IPS DF 4.7 (cell line): ENCODE measurements at regions not wholly inside any gene's neighbourhood (a gene's known extent, or its start where the extent isn't known, plus 50 kb on each side); places are given as distances from the start of the nearest gene placed in this dataset.

Source experiments
- DNase-seq: peaks from one replicate; pipeline ENCODE4 v3.0.0-alpha.2; 2013; ENCODE audit warnings: low spot score; ENCODE audit errors: extremely low read depth

DNA sequence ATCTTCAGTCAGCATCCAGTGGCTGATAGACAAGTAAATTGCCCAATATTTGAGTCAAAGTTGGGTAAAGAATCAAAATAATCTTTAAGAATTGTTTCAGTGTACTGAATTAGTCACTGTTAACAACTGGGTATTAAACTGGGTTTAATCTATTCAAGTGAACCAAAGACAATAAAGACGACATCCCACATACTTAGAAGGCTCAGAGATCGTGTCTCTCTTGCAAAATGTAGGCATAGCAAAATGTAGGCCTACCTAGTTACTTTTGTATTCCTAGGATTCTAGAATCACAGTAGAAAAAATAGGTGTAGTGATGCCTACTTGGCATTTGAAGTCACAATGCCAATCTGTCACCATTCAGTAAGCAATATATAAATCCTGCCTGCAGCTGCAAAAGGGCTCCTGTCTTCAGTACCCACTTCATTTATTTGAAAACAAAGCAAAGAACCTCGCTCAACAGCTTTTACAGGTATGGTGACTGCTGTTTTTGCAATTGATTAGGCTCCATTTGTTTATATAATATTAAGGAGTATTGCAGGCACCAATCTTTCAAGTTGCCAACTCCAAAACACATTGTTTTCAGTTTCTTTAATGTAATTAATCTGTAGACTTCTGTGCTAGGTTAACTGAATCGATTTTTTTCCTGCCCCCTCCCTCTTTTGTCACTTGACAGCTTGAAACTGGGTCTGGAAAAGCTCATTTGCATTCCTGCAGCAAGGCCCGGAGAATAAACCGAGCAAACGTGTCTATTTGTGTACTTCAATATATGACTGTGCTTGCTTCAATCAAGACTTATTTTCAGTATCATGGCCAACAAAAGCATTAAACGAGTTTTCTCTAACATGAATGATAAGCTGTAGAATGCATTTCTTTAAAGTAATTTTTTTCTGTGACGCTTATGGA is 1074.9 kb downstream of the TDRD15 start:
- no peak for DNase-seq

DNA sequence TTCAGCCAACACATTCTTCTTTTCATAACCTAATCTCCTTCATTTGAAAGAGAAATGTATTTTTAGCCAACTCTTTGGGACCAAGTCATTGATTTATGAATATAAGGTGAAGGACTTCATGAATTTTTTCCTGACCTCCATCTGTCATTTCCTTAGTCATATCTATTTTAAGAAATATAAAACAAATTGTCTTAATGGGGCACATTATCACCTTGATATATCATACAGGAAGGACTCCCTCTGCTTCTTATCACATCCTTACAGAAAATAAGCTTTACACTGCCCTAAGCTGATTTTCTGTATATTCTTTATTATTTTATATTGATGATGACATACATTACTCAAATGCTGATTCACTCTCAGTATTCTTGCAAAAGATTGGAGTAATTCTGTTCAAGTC is 1076.2 kb downstream of the TDRD15 start:
- no peak for DNase-seq

DNA sequence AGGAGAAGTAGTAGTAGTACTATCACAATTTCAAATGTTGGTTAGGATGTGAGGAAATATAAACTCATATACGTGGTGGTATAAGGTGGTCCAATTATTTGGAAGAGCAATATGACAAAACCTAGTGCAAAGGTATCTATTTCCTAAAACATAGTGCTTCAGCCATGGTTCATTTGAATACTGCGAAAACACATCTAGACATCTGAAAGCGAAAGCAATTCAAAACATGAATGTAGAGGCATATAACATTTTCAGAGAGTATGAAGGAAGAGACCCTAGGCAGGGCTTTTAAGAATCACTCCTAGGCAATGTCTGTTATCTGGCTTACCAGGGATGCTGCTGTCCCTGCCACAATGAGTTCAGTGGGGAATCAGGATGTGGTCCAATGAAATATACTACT is 1085.8 kb downstream of the TDRD15 start:
- no peak for DNase-seq

DNA sequence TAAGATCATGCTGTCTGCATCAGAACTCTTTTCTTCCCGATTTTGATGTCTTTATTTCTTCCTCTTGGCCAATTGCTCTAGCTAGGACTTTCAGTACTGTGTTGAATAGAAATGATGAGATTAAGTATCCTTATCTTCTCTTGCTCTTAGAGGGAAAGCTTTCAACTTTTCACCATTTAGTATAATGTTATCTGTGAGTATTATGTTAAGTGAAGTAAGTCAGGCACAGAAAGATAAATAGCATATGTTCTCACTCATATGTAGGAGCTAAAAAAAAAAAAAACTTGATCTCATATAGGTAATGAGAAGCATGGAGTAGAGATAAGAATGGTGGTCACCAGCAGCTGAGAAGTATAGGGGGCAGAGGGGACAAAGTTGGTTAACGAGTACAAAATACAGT is 1089.5 kb downstream of the TDRD15 start:
- no peak for DNase-seq

DNA sequence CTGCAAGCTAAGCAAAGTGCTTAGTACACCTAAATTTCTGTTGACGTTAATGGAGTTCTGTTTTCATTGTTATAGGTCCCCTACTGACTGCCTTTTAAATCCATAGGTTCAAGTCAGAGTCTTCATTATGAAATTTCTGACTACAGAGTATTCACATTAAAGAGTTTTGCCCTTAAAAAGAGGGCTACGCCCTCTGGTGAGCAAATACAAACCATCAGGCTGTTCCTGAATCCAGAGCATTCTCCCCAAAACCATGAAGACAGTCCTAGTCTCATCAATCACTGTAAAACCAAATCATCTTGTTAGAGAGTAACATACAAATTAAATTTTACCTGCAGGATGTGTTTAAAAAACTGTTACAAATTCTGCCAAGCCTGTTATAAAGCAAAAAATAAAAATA is 1091.7 kb downstream of the TDRD15 start:
- no peak for DNase-seq

DNA sequence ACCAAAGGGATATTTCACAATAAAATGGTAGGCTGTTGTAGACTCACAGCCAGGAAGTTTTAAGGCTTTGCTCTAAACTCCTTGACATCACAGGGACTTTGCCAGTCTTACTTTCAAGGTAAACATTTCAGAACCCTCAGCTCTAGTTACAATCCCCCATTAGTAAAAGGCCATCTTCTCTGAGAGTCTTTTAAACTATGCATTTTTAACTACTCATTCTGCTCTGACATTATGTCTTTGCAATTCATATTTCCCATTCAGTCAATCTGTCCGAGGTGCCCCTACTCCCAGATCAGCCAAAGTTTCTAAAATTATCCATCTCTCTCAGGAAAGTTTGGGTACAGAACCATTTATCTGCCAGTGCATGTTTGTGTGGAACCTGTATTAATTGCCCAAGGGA is 1094.1 kb downstream of the TDRD15 start:
- no peak for DNase-seq

DNA sequence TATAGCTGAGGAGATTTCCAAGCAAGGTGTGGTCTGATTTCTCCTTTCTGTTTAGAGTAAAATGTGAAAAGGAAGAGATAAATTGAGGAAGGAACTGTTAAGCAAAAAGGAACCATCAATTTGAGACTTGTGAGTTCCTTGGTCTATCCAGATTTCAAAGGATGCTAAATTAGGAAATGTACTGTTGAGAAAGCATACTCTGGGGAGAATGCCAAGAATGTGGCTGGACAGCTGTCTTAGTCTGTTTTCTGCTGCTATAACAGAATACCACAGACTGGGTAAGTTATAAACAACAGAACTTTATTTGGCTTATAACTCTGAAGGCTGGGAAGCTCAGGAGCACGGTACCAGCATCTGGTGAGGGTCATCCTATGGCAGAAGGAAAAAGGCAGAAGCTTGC is 1097.2 kb downstream of the TDRD15 start:
- no peak for DNase-seq

DNA sequence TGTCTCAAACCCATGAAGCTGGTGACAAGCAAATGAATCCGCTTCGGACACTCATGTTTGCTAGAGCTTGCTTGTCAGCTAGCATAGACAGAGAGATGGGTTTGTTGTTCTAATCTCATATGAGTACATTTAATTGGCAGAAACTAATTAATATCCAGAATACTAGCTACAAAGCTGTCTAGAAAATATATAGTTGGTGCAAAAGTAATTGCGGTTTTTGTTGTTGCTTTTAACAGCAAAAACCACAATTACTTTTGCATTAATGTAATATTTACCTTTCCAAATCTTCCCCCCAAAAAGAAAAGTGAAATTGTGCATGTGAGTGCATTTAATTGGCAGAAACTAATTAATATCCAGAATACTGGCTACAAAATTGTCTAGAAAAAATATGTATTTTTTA is 1115.2 kb downstream of the TDRD15 start:
- no peak for DNase-seq

DNA sequence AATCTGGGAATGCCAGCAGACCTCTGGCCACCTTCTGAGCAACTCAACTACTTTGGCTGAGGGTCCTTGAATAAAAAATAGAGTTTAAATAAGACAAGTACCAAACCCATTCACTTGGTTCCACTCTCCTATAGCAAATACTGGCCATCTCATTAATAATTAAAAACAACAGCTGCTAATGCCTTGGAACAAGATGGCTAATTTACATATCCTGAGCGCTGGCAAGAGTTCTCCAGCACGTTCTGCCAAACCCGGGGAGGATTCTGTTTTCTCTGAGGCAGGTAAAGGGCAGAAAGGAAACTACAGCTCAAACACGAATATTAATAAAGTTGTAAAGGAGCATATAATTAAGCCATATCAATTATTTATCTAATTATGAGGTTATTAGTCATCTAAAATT is 1123.7 kb downstream of the TDRD15 start:
- DNase-seq, result no peak

DNA sequence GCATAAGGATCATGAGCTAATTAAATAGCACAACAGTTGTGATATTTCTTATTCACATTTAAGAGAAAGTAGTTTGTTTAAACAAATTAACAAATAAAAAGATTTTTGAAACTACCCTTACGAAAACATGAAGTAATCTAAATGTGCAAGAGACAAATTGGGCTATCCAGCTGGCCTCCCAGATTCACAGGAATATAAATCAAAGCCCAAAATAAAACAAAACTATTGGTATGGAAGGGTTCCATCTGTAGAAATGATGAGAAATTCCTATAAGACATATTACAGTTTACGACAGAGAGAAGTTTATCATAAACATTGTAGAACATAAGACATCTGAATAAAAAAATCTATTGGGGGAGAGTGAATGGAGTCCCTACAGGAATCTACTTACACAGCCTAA is 1125.1 kb downstream of the TDRD15 start:
- no peak for DNase-seq

DNA sequence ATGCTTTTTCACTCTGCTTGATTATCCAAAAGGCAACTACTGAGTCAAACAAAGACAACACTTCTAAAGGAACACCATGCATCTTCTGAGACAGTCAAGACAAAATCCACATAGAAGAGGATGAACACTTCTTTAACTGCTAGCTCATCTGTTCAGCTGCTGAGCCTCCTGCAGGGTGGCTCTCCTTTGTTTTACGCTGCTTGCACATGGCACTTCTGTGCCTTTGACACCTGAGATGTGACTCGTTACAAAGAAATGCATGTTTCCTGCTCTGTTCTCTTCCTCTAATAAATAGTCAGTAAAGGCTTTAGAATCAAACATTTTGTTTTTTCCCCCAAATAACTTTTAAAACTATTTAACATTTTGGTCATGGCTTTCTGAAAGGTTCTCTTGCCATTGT is 1129.4 kb downstream of the TDRD15 start:
- DNase-seq, result peak; percentile 33

DNA sequence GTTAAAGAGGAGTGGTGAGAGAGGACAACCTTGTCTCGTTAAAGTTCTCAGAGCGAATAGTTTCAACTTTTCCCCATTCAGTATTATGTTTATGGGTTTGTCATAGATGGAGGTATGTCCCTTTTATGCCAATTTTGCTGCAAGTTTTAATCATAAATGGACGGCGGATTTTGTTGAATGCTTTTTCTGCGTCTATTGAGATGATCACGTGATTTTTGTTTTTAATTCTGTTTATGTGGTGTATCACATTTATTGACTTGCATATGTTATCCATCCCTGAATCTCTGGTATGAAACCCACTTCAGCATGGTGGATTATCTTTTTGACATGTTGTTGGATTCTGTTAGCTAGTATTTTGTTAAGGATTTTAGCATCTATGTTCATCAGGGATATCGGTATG is 1123.8 kb upstream of the KLHL29 start:
- no peak for DNase-seq

DNA sequence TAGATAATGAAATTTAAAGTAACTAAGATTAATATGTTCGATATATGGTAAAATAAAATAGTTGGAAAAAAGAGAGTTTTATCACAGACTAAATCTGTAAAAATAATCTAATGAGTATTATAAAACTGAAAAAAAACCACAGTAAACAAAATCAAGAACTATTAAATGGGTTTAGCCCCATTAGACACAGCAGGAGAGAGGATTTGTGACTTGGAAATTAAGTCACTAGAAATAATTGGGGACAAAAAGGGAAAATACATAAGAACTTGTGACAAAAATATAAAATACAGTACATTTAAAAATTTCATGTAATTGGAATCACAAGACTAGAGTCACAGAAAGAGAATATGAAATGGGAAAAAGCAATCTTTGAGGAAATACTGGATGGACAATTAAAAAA is 1114.6 kb upstream of the KLHL29 start:
- no peak for DNase-seq

DNA sequence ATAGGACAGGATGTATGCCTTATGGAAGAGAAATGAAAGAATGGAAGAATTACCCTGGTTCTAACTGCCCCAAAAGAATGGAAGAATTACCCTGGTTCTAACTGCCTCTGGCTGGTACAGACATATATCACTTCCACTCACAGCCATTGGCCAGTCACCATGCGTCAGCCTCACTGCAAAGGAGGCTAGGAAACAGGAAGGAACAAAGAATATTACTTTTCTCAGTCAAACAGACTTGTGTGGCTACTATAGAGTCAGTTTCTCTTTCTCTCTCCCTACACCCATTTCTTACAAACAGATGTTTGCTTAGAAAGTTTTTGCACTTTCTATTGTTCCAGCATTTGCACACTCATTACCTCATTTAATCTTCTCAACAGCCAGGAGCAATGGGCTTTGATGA is 1111.1 kb upstream of the KLHL29 start:
- DNase-seq, result no peak

DNA sequence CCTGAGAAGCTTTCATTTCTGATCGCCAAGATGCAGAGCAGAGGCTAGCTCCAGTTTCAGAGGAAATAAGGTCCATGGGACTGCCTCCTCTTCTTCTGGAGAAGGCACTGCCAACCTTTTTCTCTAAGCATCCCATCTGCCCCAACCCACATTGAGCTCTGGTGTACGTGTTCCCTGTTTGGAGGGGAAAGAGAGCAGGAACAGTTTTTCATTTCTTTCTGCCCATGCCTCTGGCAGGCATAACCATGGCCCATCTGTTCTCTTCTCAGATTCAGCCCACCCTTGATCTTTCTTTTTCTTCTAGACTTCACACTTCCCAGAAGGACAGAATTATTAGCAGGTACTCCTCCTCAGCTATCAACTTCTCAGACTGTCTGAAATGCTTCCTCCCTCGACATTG is 1110.3 kb upstream of the KLHL29 start:
- no peak for DNase-seq

DNA sequence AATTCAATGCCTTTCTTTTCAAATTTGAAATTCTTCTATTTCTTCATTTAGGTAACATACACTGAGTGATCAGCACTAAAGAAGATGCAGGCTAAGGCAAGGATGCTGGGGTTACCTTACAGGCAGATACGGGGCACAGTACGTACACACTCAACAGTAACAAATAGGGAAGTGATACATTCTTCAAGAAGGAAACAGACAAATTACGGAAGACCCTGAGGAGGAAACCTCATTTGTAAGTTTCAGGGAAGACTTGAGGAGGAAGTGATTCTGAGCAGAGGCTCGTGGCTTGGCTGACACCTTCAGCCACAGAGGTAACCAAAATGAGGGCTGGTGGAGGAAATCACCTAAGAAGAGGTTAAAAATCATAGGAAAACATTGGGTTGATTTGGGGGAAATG is 1108.3 kb upstream of the KLHL29 start:
- no peak for DNase-seq

DNA sequence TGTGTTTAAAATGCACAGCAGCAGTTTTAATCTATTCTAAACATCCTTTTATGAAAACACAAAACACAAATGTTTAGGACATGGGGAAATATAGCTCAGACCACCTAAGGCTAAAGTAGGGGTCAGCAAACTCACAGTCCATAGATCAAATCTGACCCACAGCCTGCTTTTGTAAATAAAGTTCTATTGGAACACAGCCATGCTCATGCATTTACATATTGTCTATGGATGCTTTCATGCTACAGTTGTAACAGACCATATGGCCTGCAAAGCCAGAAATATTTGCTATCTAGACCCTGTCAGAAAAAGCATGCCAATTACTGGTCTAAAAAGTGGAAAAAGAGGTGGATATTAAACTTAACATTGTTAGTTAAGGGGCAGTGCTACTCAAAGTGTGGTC is 1105.4 kb upstream of the KLHL29 start:
- no peak for DNase-seq

DNA sequence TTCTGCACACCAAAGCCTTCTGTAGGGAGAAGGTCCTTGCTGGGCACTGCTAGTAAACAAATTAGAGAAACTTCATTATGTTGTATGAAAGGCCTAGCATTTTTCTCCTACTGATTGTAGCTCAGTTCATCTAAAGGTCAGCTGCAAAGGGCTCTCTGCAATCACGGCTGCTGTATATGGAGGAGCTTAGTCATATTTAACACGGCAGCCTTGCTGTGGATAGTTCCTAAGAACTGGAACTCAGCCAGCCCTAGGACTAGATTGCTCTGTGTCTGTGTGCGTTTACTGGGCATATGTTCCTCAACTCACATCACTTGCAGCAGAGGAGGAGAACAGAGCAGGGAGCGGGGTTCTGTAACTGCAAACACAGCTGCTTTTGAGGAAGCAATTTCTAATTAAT is 1103.9 kb upstream of the KLHL29 start:
- DNase-seq, result no peak

DNA sequence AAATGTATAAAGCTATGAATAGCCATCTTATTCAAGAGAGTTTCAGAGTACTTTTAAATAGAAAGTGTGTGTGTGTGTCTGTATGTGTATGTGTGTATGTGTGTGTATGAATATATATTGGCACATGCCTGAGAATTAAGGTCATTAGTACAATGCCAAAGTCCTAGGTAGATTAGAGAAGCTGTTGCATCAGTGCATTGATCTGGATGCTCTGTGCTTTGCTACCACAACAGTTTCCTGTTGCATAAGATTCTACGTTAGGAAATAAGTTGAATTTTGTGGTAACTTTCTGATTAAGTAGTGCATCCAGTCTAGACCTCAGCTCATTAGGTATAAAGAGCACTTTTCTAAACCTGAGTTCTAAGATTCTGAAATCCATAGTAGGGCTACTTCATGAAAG is 1102.8 kb upstream of the KLHL29 start:
- DNase-seq, result no peak

DNA sequence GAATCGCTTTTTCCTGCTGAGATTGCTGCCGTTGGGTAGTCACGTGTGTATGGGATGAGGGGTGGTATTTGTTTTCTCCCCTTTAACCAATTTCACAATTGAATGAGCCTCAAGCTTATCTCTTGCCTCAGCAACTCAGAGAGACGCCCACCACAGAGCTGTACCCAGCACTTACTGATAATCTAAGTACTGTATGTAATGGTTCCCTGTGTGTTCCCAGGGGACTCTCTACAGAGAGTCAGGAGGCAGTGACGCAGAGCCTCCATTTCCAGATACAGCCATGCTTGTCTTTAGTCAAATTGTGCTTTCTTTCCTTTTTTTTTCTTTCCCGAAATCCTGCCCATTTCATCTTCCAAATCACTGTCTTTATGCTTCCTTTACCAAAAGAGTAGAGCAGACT is 1102.1 kb upstream of the KLHL29 start:
- no peak for DNase-seq

DNA sequence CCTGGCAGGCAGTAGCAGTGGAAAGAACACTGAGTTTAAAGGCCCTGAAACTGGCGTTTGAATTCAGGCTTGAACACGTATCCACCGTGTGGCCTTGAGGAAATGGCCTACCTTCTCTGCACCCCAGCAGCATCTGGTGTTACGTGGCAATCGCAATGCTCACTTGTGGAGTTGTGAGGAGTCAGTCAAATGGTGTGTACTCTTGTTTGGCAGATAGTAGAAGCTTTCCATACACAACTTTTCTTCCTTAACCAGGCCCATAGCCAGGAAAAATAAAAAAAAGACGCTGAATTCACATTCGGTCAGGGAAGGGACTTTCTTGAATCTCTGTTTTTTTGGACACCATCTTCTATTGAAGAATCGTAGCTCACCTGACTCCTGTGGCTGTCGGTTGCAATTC is 1101.5 kb upstream of the KLHL29 start:
- no peak for DNase-seq

DNA sequence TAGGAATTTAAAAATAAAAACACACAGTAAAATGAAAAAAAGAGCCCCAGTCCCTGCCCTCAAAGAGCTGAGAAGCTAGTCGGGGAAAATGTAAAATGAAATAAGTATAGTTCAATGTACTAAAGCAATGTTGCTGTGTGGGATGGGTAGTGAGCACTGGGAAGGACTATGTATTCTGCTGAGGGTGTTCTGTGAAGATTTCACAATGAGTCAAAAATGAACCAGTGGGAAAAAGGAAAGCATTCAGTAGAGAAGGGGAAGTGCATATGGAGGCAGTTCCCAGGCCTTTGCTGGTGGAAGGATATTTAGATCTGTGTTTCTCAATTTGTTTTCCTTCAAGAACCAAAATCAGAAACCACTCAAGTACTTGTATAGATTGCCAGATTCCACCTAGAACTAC is 1094.7 kb upstream of the KLHL29 start:
- no peak for DNase-seq

DNA sequence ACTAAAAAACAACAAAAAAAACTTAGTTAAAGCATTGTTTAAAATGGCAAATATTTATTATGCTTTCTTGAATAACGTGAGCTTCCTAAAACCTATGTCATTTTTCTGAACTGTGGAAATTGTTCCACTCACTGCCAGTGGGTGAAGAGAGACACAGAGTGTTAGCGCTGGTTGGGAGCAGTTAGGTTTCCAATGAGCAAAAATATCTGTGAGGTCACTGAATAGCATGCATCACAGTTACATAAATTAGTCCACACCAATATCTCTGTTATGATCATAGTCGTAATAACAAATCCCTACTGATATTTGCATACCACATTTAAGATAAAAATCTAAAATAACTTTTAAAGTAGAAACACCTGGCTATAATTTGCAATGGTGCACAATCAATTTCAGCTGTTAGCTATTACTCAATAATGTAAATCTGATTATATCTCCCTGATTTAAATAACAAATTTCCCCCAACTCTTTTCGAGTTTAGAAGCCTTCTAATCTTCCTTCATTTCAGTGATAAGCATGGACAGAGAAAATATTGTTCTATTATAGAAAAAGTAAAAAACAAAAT is 1094.0 kb upstream of the KLHL29 start:
- DNase-seq, result no peak
